Upper lobe of left lung (tissue), 4 donors: ENCODE measurements at regions not wholly inside any gene's neighbourhood (a gene's known extent, or its start where the extent isn't known, plus 50 kb on each side); places are given as distances from the start of the nearest gene placed in this dataset.

Experiments used
- EP300 ChIP-seq, 4 donors: sonication (generic); formaldehyde crosslinking; IDR thresholded peaks; one replicate each; pipeline ENCODE4 v1.5.1; 2017; ENCODE audit warnings: antibody characterized with exemption in 4 of 4, control low read depth in 2 of 4
- POLR2A ChIP-seq, 4 donors: fragments of 450-650 bp; IDR thresholded peaks; one replicate each; pipeline ENCODE4 v1.5.1; 2016 to 2017; ENCODE audit warnings: antibody characterized with exemption in 4 of 4, mild to moderate bottlenecking in 2 of 4
- TF ChIP-seq, protein P1 (sequence below), 6 experiments: fragments of 450-650 bp in 4 of 6; fragments of 200-600 bp in 2 of 6; sonication (generic) in 2 of 6; IDR thresholded peaks; one replicate each; pipeline ENCODE4 v1.5.1; 2016 to 2019; ENCODE audit warnings: antibody characterized with exemption in 6 of 6

DNA sequence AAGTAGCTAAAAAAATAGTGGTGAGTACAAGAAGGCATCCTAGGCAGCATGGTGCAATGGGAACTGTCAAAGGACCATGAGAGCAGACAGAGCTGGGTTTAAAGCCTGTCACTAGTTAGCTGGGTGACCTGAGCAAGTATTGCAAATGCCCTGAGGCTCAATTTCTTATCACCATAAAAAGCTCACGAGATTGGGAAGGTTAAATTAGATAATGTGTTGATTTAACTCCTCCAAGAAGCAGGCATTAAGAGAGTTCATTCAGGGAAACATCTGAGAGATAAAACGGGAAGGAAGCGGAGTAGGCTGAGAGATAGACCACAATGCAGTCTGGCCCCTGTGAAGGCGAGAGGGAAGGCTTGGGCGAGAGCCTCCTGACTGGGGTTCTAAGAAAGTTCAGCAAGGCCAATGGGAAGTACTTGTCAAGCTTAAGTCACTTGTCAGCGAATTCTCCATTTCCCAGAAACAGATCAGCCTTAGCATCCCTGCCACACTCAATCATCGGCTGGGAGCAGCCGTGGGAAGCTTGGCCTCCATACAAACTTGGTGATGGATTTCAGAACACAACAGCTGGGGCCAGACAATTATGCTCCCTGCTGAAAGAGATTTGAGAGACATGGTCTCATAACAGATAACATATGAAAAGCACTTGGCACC, 105.5 kb downstream of the POU4F1 start:
- TF ChIP-seq POLR2A (IDR thresholded peaks at IDR 0.05), result no peak
- TF ChIP-seq EP300 (IDR thresholded peaks at IDR 0.05), result no peak
- TF ChIP-seq, protein P1, sequence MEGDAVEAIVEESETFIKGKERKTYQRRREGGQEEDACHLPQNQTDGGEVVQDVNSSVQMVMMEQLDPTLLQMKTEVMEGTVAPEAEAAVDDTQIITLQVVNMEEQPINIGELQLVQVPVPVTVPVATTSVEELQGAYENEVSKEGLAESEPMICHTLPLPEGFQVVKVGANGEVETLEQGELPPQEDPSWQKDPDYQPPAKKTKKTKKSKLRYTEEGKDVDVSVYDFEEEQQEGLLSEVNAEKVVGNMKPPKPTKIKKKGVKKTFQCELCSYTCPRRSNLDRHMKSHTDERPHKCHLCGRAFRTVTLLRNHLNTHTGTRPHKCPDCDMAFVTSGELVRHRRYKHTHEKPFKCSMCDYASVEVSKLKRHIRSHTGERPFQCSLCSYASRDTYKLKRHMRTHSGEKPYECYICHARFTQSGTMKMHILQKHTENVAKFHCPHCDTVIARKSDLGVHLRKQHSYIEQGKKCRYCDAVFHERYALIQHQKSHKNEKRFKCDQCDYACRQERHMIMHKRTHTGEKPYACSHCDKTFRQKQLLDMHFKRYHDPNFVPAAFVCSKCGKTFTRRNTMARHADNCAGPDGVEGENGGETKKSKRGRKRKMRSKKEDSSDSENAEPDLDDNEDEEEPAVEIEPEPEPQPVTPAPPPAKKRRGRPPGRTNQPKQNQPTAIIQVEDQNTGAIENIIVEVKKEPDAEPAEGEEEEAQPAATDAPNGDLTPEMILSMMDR (IDR thresholded peaks at IDR 0.05), result no peak
